Keratinocyte (primary cell): ENCODE measurements at regions not wholly inside any gene's neighbourhood (a gene's known extent, or its start where the extent isn't known, plus 50 kb on each side); places are given as distances from the start of the nearest gene placed in this dataset.

Experiments used
- EZH2 ChIP-seq: IDR thresholded peaks from one replicate; pipeline ENCODE4 v1.6.1; 2012; ENCODE audit warnings: inconsistent platforms, mild to moderate bottlenecking, low read length, moderate library complexity
- TF ChIP-seq, protein P1 (sequence below), 3 experiments: IDR thresholded peaks in 1 of 3; conservative IDR thresholded peaks in 1 of 3; optimal IDR thresholded peaks in 1 of 3; 2 replicates in 2 of 3; 3 replicates in 1 of 3; pipeline versions ENCODE3 to v1.5.1; 2011; ENCODE audit warnings: low read length in 3 of 3, mild to moderate bottlenecking in 3 of 3, moderate library complexity in 2 of 3, control low read depth in 1 of 3, inconsistent platforms in 1 of 3; ENCODE audit not compliant: insufficient read depth in 2 of 3; ENCODE audit errors: extremely low read depth in 1 of 3

DNA sequence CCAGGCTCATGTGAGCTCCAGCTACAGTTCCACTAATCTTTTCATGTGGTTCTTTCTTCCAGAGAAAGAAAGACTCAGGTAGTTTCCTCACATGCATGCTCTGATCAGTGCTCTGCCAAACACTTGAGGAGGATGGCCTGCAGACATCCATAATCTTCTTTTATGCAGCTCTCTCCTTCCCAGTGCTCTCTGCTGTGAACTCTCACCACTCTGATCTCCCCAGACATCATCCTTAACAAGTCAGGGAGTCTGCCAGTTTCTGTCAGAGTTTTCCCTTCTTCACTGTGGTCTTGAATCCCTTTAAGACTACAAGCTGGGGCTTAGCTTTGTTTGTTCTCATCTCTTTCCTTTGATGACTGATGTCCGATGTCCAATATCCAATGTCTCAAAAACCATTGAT is 203.4 kb upstream of the PRKCQ start:
- TF ChIP-seq, protein P1, sequence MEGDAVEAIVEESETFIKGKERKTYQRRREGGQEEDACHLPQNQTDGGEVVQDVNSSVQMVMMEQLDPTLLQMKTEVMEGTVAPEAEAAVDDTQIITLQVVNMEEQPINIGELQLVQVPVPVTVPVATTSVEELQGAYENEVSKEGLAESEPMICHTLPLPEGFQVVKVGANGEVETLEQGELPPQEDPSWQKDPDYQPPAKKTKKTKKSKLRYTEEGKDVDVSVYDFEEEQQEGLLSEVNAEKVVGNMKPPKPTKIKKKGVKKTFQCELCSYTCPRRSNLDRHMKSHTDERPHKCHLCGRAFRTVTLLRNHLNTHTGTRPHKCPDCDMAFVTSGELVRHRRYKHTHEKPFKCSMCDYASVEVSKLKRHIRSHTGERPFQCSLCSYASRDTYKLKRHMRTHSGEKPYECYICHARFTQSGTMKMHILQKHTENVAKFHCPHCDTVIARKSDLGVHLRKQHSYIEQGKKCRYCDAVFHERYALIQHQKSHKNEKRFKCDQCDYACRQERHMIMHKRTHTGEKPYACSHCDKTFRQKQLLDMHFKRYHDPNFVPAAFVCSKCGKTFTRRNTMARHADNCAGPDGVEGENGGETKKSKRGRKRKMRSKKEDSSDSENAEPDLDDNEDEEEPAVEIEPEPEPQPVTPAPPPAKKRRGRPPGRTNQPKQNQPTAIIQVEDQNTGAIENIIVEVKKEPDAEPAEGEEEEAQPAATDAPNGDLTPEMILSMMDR (optimal IDR thresholded peaks at IDR 0.05 in 1 of 3, IDR thresholded peaks at IDR 0.05 in 1 of 3, conservative IDR thresholded peaks at IDR 0.05 in 1 of 3; ENCODE audit: extremely low read depth in 1 of 3, insufficient read depth in 2 of 3, low read length in 3 of 3), result no peak
- no peak for TF ChIP-seq EZH2
